GM18907 (cell line): ENCODE measurements at regions not wholly inside any gene's neighbourhood (a gene's known extent, or its start where the extent isn't known, plus 50 kb on each side); places are given as distances from the start of the nearest gene placed in this dataset.
"Not testable (repeated sequence)": the region's sequence is repeated elsewhere in the genome, so short reads cannot be mapped to it uniquely, and the experiment has no call there.

Experiments
- ATAC-seq: cut with Tn5 transposase; IDR thresholded peaks from one replicate; pipeline ENCODE4 v1.9.1; 2021; ENCODE audit warnings: mild to moderate bottlenecking, moderate library complexity; ENCODE audit not compliant: unreplicated experiment

DNA sequence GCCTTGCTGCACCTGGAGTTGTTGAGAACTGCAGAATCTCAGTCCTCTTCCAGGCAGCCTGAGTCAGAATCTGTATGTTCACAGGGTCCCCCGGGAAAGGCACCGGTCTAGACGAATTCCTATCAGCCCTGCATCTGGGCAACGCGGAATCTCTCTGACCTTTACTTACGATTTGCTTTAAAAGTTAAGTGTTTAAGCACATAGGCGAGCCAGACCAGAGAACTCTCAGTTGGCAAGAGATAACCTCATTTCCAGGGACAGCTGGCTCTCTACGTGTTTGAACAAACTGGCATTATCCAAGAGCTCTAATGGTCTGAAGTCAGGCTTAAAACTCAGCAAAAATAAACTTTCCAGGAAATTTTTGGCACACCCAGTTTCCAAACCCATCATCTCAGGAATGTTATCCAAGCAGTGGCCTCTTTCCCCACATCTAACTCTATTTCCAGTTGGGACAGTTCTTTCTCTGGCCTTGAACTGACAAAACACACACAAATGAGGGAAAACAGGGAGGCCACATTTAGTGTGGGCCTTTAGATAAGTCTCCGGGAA lies 53.4 kb downstream of the HES1 start:
- ATAC-seq = no peak

DNA sequence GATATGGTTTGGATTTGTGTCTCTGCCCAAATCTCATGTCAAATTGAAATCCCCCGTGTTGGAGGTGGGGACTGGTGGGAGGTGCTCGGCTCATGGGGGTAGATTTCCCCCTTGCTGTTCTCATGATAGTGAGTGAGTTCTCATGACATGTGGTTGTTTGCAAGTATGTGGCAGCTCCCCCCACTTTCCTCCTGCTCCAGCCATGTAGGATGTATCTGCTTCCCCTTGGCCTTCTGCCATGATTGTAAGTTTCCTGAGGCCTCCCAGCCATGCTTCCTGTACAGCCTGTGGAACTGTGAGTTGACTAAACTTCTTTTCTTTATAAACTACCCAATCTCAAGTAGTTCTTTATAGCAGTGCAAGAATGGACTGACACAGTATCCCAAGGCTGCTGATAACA lies 55.9 kb downstream of the HES1 start:
- not testable (repeated sequence) for ATAC-seq

DNA sequence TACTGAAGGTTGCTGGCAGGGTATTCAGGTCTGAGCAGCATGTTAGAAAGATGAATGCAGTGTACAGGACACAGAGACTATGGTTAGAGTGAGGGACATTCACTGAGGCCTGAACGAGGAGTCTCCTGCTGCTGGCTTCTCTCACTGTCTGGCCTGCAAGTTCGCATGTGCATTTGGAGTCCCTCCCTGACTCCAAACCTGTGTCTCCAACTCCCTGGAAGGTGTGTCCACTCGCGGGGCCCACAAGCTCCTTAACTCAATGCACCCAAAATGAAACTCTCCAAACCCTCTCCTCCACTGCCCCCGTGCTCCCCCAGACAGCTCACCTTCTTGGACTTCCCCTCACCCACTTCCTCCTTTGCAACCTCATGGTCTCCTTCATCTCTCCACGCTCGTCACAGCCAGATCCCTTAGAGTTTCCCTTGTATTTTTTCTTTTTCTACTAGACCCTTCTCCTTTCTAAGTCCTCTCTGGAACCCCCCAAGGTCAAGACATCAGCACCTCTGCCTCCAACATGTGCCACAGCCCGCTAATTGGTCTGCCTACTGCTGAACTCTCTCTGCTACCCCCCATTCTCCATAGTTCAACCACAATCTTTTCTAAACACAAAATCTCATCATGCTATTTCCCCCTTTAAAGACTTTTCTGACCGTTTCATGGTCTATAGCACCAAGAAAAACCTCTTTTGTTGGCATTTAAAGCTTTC lies 58.3 kb downstream of the HES1 start:
- ATAC-seq = peak; percentile 72

DNA sequence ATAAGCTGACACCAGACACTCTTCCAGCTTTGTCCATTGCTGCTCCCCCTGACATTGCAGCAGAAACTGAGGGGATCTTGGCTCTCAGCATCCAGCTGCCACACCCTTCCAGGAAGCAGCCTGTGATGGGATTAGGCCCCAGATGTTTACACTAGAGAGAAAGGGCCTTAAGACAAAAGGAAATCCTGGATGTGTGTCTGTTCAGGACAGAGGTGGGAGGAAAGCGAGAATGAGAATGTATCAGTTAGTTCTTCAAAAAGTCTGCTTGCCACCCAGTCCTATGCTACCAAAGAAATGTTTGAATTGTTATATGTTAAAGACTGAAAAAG lies 58.8 kb downstream of the HES1 start:
- ATAC-seq = no peak

DNA sequence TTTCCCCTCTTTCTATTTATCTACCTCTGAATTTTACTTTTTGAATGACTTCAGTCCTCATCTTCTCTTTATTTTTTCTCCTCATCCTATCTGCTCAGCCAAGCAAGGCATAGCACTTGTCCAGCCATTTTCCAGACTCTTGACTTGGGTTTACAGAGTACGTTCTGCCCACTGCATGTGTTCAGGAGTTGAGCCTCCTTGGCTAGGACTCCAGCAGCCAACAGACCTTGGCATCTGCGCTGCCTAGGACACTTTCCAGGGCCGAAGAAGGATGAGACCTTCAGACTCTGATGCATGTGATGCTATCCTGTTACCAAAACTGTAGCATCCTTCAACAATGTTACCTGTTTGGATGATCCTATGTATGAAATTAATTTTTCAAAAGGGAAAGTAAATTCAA lies 59.7 kb downstream of the HES1 start:
- ATAC-seq = no peak

DNA sequence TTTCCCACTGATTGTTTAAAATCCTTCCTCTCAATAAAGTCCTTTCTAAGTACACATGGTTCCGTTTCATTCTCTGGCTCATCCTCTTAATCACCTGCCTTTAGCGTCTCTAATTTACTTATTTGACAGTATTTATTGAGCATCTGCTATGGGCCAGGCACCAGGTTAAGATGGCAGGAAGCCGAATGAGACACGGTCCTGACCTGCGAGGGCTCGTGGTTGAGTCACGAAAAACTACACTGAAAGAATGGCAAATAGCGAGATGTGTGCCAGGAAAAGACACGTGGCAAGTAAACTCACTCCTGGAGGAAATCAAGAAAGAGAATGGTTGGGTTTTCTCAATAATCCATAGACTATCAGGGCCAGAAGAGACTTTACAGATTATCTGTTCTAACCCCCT lies 60.9 kb downstream of the HES1 start:
- ATAC-seq = no peak

DNA sequence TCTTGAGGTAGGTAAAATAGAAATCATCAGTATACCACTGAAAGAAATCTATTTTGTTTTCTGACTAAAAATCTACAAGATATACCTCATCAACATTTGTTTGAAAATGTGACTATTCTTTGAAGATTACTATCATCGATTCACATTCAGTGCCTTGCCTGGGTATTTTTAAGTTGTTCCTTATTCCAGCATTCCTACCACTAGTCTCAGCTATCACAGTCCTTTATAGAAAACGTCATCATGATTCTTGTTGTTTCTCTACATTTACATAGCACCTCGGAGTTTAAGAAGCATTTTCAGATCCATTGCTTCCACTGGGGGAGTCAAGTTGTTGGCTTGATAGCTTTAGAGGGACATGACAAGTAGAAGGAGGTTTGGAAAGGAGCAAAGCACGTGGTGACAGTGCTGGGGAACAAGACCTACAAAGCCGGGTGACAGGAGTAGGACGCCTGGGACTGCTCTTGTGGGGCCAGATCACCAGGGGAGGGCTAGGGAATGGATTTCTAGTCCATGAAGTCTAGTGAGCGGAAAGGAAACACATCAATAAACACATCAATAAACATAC lies 61.5 kb downstream of the HES1 start:
- ATAC-seq = no peak

DNA sequence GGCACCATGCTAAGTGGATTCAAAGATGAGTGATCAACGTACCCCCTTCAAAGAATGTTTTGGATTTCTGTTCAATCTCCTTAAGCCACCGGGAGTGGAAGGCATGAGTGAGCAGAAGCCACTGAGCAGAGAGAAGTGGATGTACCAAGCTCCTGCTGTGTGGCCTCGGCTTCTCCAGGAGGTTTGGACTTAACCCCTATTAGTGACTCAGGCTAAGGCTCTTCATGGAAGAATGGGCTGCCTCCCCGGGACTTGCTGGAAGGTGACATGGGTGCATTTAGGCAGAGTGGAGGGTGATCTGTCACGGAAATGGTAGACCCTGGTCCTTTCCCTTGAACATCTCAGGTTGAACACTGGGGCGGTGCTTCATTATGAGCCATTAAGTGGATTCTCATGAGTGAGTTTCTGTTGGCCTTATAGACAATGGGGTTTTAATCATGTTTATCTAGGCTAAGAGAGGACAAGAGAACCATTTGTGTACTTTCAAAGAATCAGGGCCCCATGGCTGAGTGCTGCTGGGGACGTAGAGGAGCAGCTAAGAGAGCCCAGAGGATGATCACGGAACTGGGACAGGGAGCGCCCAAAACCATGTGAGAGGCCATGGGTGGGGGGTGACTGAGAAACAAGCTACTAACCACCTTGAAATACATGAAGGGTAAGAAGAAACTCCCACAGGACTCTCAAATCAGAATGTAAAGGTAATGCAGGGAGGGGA lies 62.2 kb downstream of the HES1 start:
- ATAC-seq = no peak

DNA sequence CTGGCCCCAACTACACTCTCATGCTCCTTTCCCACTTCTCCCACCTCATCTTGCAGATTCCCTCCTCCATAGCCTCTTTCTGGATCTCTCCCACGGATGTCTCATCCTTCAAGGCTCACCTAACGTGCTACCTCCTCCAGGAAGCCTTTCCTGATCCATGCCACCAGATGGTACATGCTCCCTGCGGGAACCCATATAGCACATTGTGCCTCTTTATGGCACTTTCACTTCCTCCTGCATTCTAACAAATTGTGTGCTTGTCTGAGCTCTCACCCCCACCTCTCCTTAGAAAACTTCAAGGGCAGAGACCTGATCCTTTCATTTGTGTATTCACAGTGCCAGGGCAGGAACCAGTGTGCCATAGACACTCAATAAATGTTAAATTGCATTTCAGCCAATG lies 63.0 kb downstream of the HES1 start:
- peak; percentile 37 for ATAC-seq

DNA sequence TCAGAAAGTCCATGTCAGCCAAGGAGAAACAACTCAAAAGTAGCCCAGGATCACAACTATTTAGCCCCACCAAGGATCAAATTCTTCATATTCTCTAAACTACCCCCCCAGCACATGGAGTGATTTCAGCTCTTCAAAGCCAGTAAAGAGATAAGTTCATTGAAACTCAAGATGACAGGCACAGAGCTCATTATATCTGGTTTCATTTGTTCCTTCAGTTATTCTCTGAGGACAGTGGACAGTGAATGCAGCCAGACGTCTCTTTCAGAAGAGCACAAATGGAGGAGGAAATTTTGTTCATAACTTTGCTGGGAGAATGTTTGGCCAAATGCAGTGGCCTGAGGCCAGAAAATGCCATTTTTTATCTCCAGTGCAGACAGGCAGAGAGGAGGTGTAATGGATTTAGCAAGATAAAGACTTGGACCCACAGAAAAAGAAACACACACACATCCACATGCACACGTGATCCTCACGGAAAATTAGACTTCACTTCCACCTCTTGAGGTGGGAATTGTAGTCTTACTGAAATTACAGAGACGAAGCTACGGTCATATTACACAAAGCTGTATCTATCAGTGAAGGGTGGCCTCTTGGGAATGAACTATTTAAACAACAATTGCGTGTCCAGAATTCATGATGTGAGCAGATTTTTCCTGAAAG lies 64.6 kb downstream of the HES1 start:
- no peak for ATAC-seq

DNA sequence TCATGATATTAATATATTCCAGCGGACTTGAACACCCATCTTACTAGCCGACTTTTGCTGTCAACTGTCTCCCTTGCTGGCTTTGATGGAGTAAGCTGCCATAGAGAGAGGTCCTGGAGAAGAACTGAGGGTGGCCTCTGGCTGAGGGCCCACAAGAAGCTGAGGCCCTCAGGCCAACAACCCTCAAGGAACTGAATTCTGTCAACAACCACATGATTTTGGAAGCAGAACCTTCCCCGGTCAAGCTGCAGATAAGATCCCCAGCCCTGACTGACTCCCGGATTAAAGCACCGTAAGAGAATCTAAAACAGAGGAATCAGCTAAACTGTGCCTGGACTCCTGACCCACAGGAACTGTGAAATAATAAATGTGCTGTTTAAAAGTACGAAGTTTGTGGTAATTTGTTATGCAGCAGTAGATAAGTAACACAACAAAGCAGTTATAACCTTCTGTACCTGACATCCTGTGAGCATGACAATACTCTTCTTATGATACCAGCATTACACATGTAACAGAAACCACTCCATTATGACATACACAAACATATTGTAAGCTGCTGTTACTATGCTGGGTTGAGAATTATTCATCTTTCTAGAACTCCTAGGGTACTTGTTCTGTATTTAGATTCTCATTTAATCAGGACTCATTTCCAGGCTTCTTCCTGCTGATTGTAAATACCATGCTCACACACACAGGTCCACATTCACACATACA lies 66.2 kb downstream of the HES1 start:
- no peak for ATAC-seq

DNA sequence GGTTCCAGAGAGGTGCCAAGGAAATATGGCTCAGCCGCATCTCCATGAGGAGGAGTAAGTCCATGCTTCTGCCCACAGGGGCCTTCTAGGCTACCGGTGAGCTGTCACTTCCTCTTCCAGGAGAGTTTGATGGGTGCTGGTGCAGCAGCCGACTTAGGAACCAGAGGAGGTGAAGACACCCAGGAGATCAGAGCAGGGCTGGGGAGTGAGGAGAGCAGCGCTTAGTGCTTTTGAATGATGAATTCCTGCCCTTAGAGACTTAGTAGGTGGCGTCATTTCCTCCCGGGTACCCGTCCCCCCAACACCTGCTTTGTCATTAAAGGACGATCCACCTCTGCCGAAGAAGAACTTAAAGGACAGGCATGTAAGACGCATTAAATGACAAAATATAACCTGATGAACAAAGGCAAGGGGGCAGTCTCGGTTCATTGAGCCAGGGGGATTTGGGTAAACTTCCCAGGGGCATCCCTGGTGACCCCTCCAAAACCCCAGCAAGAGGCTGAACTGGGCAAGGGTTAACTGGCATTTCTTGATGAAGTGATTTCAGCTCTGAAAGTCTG lies 67.6 kb downstream of the HES1 start:
- peak; percentile 47 for ATAC-seq

DNA sequence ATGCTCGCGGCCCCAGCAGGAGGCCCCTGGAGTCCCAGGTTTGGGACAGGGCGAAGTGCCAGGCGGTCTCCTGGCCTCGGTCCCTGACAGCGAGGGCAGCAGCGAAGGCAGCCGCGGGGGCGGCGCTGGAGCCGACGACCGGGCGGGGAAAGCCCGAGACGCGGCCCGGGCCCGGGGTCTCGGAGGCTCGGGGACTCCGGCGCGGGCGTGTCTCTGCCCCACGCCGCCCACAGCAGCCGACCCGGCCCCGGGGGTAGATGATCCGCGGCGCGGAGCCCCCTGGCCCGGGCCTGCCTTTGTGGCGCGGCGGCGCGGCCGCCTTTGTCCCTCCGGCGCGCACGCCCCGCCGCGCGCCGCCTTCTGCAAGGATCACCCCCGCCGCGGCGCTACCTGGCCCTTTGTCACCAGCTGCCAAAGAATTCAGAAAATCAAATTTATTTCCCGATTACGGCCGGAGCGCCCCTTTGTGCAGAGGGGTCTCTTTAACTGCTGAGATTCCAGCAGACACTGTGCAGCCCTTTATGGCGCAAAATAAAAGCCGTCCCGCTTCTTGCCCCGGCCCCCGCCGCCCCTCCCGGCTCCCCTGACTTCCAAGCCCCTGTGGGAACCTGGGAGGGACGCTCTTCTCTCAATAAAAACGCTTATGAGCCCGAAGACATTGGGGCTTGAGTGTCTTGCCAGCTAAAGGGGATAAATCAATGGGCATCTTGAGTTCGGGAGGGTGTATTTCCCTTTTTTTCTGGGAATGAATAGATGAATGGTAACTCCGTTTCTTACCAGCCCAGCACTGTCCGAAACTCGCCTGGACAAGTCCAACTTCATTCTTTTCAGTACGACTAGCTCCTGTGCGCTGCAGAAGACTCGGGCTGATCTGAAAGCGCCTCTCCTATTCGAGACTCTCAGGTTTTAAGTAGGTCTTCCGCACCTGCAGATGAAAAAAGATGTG lies 68.4 kb downstream of the HES1 start:
- peak; percentile 49 for ATAC-seq

DNA sequence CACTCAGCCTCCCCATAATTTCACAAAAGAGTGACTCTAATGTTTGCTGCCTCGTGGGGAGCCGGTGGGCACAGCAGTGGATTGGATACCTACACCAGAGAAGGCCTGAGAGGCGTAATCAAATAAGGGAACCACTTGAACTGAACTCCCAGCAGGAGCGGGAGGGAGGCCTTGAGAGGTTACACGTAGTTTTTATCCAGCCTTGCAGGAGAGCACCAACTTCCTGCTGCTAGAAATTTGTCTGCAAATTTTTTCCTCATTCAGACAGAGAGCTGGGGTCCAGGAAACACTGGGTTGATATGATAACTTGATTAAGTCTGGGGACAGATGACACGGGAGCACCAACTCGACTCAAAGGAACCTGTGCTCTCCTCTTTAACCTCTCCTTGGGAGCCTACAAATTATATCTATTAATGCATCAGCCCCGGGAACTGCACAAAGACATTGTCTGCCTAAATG lies 69.8 kb downstream of the HES1 start:
- ATAC-seq = no peak

DNA sequence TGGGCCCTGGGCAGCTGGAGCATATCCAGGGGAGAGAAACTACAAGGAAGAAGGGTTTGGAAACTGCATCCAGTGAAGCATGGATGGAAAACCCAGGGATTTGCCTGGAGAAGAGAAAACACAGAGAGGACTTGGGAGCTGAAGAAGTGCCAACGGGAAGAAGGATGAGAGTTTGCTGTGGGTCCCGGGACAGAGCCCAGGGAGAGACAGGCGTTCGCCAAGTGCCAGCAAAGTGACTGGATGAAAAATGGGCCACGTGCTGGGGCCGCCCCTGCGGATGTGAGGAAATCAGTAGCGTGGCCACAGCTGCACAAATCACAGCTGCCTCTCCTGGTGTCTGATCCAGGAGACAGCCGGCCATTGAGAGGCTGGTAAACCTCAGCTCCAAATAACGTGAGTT lies 70.4 kb downstream of the HES1 start:
- no peak for ATAC-seq

DNA sequence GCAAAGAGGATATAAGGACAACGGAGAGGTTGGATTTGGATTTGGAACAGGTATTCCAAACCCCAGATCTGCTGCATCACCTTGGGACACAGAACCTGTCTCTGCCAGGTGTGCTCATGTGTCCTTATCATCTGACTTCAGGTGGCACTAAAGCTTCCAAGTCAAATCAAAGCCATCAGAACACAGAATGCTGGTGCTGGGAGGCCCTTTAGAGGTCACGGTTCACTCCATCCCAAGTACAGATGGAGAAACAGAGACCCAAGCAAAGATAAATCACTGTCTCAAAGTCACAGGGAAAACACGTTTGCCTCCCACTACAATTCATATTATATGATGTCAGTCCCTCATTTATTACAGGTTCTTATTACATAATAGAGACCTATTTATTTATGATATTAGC lies 72.8 kb downstream of the HES1 start:
- no peak for ATAC-seq

DNA sequence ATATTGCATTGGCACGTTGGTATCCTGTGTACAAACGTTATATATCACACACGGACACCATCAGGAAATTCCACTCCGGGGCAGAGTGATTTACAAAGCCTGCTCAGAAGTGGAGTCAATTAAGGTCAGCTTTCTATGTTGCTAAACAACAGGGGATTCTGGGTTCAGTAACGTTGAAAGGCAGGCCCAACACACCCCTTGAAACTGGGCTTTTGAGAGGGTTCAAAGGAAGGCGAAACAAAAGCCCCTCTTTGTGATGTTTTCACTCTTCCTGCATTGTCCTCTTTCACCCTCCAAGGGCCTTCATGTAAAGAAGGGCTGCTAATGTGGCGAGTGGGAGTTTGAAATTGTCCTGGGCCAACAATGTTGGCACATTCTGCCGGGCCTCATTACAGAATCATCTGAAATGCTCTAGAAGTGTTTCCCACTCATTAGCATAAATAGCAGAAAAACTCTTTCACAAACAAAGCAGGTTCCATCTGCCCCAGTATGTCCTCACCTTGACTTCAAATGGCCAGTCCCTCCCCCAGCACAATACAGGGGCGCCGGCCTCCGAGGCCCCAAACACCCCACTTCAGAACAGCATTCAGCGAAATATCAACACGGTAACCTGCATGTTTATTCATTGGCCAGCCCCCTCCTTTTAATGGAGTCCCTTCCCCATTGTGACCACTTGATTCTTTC lies 76.4 kb downstream of the HES1 start:
- no peak for ATAC-seq

DNA sequence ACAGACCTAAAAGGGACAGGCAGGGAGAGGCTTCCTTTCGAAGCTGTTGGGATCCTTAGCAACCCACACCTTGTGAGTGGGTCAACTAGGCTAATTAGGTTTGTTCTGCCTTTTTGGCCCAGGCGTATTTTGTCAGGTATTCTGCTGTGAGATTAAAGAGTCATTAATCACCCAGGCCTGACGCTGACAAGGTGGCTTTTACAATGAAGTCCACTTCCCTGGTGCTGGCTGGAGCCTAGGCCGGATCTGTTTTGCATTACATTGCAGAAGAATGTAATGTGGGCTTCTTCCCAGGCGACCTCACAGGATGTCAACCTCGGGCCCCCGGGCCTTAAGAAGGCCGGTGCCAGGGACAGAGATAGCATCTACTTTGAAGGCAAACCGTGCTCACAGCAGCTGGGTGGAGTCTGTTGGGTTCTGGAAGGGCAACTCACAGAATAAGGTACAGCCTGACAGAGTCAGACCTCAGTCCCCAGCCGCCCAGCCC lies 76.9 kb downstream of the HES1 start:
- ATAC-seq = no peak

DNA sequence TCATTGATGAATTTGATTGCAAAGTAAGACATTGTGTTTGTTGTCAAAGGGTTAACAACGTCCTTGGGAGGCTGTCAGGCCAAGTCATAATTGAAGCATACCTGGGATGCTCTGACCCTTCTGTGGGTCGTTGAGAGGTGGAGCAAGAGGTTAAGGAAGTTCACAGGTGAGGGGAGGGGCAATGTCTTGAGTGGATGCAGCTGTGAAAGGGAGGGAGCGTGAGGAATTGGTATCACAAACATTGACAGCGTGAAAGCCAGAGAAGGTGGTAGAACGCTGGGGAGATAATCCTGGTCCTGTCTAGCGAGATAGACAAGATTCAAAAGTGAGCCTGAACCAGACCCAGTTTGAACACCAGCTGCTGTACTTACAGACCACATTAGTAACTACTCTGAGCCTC lies 79.4 kb downstream of the HES1 start:
- no peak for ATAC-seq
